GM10248 (cell line): ENCODE measurements at regions not wholly inside any gene's neighbourhood (a gene's known extent, or its start where the extent isn't known, plus 50 kb on each side); places are given as distances from the start of the nearest gene placed in this dataset.
"Not testable (repeated sequence)": the region's sequence is repeated elsewhere in the genome, so short reads cannot be mapped to it uniquely, and the experiment has no call there.

Experiments
- CTCF ChIA-PET: fragments of 300-600 bp; sonication (Branson Sonifier 250); formaldehyde crosslinking; extraction: SDS; loops from one replicate; lab custom pipeline; 2021; ENCODE audit warnings: antibody characterized with exemption; lab: Yijun Ruan, JAX
- POLR2A ChIA-PET: fragments of 350-650 bp; sonication (Branson Sonifier 250); formaldehyde crosslinking; extraction: SDS; loops from one replicate; lab custom pipeline; 2020; ENCODE audit warnings: antibody characterized with exemption; lab: Yijun Ruan, JAX
- DNase-seq: peaks from one replicate; pipeline ENCODE4 v3.0.0; 2012; ENCODE audit errors: extremely low spot score
- TF ChIP-seq, protein P1 (sequence below): IDR thresholded peaks from 2 replicates; pipeline ENCODE4 v1.5.1; 2012; ENCODE audit warnings: mild to moderate bottlenecking, low read depth; ENCODE audit errors: extremely low read depth, missing control alignments, control extremely low read depth

DNA sequence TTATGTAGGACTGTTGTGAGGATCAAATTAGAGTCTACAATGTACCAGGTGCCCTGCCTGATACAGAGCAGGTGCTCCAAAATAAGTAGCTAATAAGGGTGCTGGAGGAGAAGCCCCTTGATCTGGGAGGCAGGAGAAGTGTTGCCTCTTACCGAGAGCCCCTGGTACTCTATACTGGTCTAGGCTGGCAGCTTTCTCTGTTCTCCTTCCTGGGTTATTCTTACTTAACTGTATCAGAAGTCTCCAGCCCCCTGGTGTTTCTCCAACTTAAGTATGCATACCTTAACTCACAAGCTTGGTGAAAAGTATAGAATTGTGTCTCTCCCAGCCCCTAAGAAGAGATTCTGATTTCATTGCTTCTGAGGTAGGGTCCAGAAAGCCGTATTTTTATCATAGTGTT lies 254.9 kb downstream of the LRIG3 start:
- DNase-seq, result no peak
- TF ChIP-seq, protein P1, sequence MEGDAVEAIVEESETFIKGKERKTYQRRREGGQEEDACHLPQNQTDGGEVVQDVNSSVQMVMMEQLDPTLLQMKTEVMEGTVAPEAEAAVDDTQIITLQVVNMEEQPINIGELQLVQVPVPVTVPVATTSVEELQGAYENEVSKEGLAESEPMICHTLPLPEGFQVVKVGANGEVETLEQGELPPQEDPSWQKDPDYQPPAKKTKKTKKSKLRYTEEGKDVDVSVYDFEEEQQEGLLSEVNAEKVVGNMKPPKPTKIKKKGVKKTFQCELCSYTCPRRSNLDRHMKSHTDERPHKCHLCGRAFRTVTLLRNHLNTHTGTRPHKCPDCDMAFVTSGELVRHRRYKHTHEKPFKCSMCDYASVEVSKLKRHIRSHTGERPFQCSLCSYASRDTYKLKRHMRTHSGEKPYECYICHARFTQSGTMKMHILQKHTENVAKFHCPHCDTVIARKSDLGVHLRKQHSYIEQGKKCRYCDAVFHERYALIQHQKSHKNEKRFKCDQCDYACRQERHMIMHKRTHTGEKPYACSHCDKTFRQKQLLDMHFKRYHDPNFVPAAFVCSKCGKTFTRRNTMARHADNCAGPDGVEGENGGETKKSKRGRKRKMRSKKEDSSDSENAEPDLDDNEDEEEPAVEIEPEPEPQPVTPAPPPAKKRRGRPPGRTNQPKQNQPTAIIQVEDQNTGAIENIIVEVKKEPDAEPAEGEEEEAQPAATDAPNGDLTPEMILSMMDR, result no peak
- POLR2A ChIA-PET, result no interaction called here
- CTCF ChIA-PET, result interaction anchor here (1.1 kb wide), 1 partner anchor 12 kb away, joined by 4 read pairs; no protein-coding TSS in a partner anchor

DNA sequence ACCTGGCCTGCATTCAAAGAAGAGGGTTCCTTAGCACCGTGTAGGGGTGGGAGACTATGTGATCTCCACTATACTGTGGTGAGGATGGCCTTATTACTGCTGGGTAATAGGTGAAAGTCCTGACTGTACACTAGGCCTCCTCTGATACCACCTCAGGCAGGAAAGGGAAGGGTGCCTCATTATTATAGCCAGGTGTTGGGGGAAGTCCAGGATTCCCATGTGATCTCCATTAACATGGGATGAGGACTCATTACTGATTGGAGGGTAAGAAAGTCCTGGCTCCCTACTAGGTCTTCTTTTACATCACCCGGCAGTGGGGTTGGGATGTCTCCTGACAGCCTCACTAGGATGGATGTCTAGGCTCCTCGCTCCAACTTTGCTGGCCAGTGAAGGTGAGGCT lies 252.1 kb downstream of the LRIG3 start:
- CTCF ChIA-PET, result no interaction called here
- POLR2A ChIA-PET, result no interaction called here
- TF ChIP-seq, protein P1, result no peak
- no peak for DNase-seq

DNA sequence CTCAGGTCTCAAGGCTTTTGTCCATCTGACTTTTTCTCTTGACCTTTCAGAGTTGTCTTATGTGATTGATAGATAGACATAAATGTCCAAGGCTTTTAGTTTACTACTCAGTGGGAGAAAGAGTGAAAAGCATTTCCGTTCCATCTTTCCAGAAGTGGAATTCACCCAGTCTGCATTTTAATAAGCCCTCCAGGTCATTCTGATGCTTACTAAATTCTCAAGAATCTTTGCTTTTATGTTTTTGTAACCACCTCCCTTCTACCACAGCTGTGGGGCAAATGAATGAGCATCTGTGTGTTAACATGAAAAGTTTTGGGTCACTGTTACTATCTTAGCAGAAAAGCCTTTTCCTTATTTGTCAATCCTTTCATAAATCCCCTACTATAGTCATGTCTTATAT lies 251.4 kb downstream of the LRIG3 start:
- TF ChIP-seq, protein P1, result no peak
- CTCF ChIA-PET, result no interaction called here
- POLR2A ChIA-PET, result no interaction called here
- no peak for DNase-seq

DNA sequence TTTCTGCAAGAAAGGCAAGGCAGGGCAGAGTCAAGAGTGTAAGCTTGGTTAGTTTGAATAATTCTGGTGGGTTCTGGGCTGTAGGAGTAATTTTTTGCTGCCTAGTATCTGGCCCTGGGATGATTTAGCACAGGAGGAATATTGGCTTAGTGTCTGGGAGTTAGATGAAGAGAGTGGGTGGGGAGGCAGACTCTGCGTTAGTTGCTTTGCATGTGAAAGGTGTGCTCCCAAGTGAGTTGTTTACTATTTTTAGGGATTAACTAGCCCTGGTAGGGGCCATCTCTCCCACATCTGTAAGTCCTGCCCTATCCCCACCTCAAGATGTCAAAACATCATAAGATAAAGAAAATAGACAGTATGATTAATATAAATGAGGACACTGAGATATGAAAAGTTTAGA lies 249.7 kb downstream of the LRIG3 start:
- TF ChIP-seq, protein P1, result no peak
- no peak for DNase-seq
- ChIA-PET POLR2A (no interaction called here), CTCF (no interaction called here)

DNA sequence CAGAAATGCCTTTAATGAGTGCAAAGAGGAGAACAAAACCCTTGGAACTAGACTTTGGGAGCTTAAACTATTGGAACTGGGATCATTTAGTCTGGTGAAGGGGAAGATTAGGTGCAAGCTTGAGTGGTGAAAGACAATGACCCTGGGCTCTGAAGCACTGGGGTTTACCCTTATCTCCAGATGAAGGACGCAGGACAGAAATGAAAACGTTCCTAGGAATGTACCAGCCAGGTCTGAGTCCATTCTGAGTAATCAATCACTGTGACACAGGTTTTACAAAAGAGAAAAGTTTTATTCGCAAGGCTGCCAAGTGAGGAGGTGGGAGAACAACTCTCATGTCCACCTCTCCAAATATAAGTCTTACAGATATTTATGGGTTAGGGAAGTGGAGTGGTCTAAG lies 249.1 kb downstream of the LRIG3 start:
- ChIA-PET CTCF (no interaction called here), POLR2A (no interaction called here)
- TF ChIP-seq, protein P1, result no peak
- no peak for DNase-seq

DNA sequence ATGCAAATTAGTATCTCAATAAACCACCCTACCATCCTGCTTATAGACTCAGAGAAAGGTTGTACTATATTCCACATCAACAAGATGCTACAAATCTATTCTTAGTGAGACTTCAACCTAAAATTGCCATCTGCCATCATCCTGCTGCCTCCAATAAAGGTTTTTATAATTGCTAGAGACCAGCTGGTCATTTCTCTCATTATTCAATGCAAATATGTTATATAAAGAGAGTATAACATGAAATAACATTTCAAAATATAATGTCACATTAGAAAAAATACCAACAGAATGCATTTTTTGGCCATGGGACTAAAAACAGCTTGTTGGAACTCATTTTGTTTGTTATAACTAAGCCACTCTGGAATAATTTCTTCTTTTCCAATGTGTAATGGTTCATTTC lies 247.3 kb downstream of the LRIG3 start:
- ChIA-PET CTCF (interaction anchor here (1.3 kb wide), 1 partner anchor 9 kb away, joined by 4 read pairs; no protein-coding TSS in a partner anchor), POLR2A (no interaction called here)
- TF ChIP-seq, protein P1, result no peak
- DNase-seq, result no peak

DNA sequence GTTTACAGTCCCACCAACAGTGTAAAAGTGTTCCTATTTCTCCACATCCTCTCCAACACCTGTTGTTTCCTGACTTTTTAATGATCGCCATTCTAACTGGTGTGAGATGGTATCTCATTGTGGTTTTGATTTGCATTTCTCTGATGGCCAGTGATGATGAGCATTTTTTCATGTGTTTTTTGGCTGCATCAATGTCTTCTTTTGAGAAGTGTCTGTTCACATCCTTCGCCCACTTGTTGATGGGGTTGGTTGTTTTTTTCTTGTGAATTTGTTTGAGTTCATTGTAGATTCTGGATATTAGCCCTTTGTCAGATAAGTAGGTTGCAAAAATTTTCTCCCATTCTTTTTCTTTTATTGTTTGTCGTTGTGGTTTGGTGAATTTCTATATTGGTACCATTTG lies 242.5 kb downstream of the LRIG3 start:
- POLR2A ChIA-PET, CTCF ChIA-PET, DNase-seq: not testable (repeated sequence)
